ENCODE measurements at regions not wholly inside any gene's neighbourhood (a gene's known extent, or its start where the extent isn't known, plus 50 kb on each side); places are given as distances from the start of the nearest gene placed in this dataset.

- Histone ChIP-seq H3K79me2 (ENCODE audit: low read length) (no peaks in the 10 kb centered on the region), H3K4me3 (ENCODE audit: low read length) (no peak overlapping the region), H3K9me2 (replicated peaks; ENCODE audit: low read length) (no peaks in the 10 kb centered on the region), H3K27ac (ENCODE audit: low read length) (no peak overlapping the region), H3K9ac (ENCODE audit: low read length) (no peak overlapping the region), H3K4me1 (ENCODE audit: insufficient read depth, low read length) (peaks cover 23% of the 10 kb centered on the region), H3K27me3 (ENCODE audit: low read length) (0 out of 2 replicates have a peak, but pooled peaks cover 16% of the 10 kb centered on the region), H3K36me3 (ENCODE audit: low read depth, low read length) (no peaks in the 10 kb centered on the region), H2AFZ (ENCODE audit: low read length) (no peak overlapping the region), H3F3A (ENCODE audit: low read length, unreplicated experiment) (no peaks in the 10 kb centered on the region), H3K9me3 (ENCODE audit: low read length) (no peaks in the 10 kb centered on the region), H3K4me2 (ENCODE audit: low read length) (no peak overlapping the region), H4K20me1 (ENCODE audit: low read length) (no peaks in the 10 kb centered on the region)
- ATAC-seq (no peak), DNase-seq (no peak)
- CTCF ChIA-PET, result no interaction called here
- POLR2A ChIA-PET (ENCODE audit: unreplicated experiment), result no interaction called here
- BruUV-seq (replicated peaks), result no TSS peak
- intact Hi-C loops (cut with micrococcal nuclease), result no loop called here
- TF ChIP-seq CTCF (conservative IDR thresholded peaks at IDR 0.05; ENCODE audit: low read depth, low read length), result no peak
- no peak for TF ChIP-seq EZH2phosphoT487 (IDR thresholded peaks at IDR 0.05; ENCODE audit: borderline replicate concordance, low read length)
- no peak for TF ChIP-seq EZH2 (IDR thresholded peaks at IDR 0.05; ENCODE audit: low read length, unreplicated experiment)
Observed at GRCh38 chr2:105556366-105556765, 157.5 kb upstream of the FHL2 start.

- 0 out of 2 replicates have a peak, but pooled peaks cover 3% of the 10 kb centered on the region for H3K27me3 ChIP-seq (ENCODE audit: low read length)
- H3K9ac ChIP-seq (ENCODE audit: low read length), result no peak overlapping the region
- intact Hi-C loops (cut with micrococcal nuclease), result no loop called here
- ChIA-PET POLR2A (ENCODE audit: unreplicated experiment) (no interaction called here), CTCF (no interaction called here)
- no peak for TF ChIP-seq CTCF (conservative IDR thresholded peaks at IDR 0.05; ENCODE audit: low read depth, low read length)
- H3K4me2 ChIP-seq (ENCODE audit: low read length), result no peak overlapping the region
- BruUV-seq (replicated peaks), result no TSS peak
- no peaks in the 10 kb centered on the region for H3K9me2 ChIP-seq (replicated peaks; ENCODE audit: low read length)
- no peak overlapping the region for H3K27ac ChIP-seq (ENCODE audit: low read length)
- peaks cover 23% of the 10 kb centered on the region for H3K4me1 ChIP-seq (ENCODE audit: insufficient read depth, low read length)
- no peaks in the 10 kb centered on the region for H4K20me1 ChIP-seq (ENCODE audit: low read length)
- DNase-seq, result no peak
- H3K9me3 ChIP-seq (ENCODE audit: low read length), result no peaks in the 10 kb centered on the region
- no peaks in the 10 kb centered on the region for H3K79me2 ChIP-seq (ENCODE audit: low read length)
- no peak for ATAC-seq
- H3K36me3 ChIP-seq (ENCODE audit: low read depth, low read length), result no peaks in the 10 kb centered on the region
- H2AFZ ChIP-seq (ENCODE audit: low read length), result no peak overlapping the region
- H3F3A ChIP-seq (ENCODE audit: low read length, unreplicated experiment), result no peaks in the 10 kb centered on the region
- no peak overlapping the region for H3K4me3 ChIP-seq (ENCODE audit: low read length)
Observed at GRCh38 chr2:105554235-105554634, 155.4 kb upstream of the FHL2 start.

- BruUV-seq (replicated peaks), result no TSS peak
- Histone ChIP-seq H3K36me3 (ENCODE audit: low read depth, low read length) (no peaks in the 10 kb centered on the region), H3F3A (ENCODE audit: low read length, unreplicated experiment) (no peaks in the 10 kb centered on the region), H2AFZ (ENCODE audit: low read length) (no peak overlapping the region), H3K27me3 (ENCODE audit: low read length) (no peaks in the 10 kb centered on the region), H3K9me3 (ENCODE audit: low read length) (no peaks in the 10 kb centered on the region), H3K9me2 (replicated peaks; ENCODE audit: low read length) (no peaks in the 10 kb centered on the region), H3K27ac (ENCODE audit: low read length) (no peak overlapping the region), H3K4me2 (ENCODE audit: low read length) (peak overlapping the region; percentile 73), H3K79me2 (ENCODE audit: low read length) (no peaks in the 10 kb centered on the region), H3K4me3 (ENCODE audit: low read length) (peak overlapping the region; percentile 51), H4K20me1 (ENCODE audit: low read length) (no peaks in the 10 kb centered on the region), H3K4me1 (ENCODE audit: insufficient read depth, low read length) (peaks cover 23% of the 10 kb centered on the region), H3K9ac (ENCODE audit: low read length) (no peak overlapping the region)
- ChIA-PET CTCF (no interaction called here), POLR2A (ENCODE audit: unreplicated experiment) (no interaction called here)
- TF ChIP-seq EZH2 (IDR thresholded peaks at IDR 0.05; ENCODE audit: low read length, unreplicated experiment) (no peak), EZH2phosphoT487 (IDR thresholded peaks at IDR 0.05; ENCODE audit: borderline replicate concordance, low read length) (no peak), CTCF (conservative IDR thresholded peaks at IDR 0.05; ENCODE audit: low read depth, low read length) (no peak)
- intact Hi-C loops (cut with micrococcal nuclease), result no loop called here
- ATAC-seq (peak; percentile 93), DNase-seq (peak; percentile 88)
Observed at GRCh38 chr2:105553538-105554196, 154.8 kb upstream of the FHL2 start.

All from PC-3 (cell line).